Activated CD4-positive, alpha-beta T cell treated with anti-CD3 and anti-CD28 coated beads, Interleukin-2, Interleukin-6, amounts not matched to agents 100 ng/mL and 50 ng/mL, durations not matched to agents 16 hours and 8 hours (primary cell): ENCODE measurements at regions not wholly inside any gene's neighbourhood (a gene's known extent, or its start where the extent isn't known, plus 50 kb on each side); places are given as distances from the start of the nearest gene placed in this dataset.
"Not testable (repeated sequence)": the region's sequence is repeated elsewhere in the genome, so short reads cannot be mapped to it uniquely, and the experiment has no call there.

Experiments
- DNase-seq: peaks from one replicate; pipeline ENCODE4 v3.0.0-alpha.2; 2020

GRCh38 chr18:43887491-43887890, 610.2 kb upstream of the SYT4 start:
- no peak for DNase-seq

GRCh38 chr18:43888598-43888997, 611.3 kb upstream of the SYT4 start:
- DNase-seq: no peak

GRCh38 chr18:43893001-43893637, 615.8 kb upstream of the SYT4 start:
- no peak for DNase-seq

GRCh38 chr18:43904209-43904837, 627.0 kb upstream of the SYT4 start:
- DNase-seq: no peak

GRCh38 chr18:43914018-43914417, 636.7 kb upstream of the SYT4 start:
- no peak for DNase-seq

- no peak for DNase-seq
Observed at GRCh38 chr18:43916984-43917383, 639.7 kb upstream of the SYT4 start.

- no peak for DNase-seq
Observed at GRCh38 chr18:43917520-43917919, 640.2 kb upstream of the SYT4 start.

GRCh38 chr18:43919551-43919950, 642.3 kb upstream of the SYT4 start:
- no peak for DNase-seq

- no peak for DNase-seq
Observed at GRCh38 chr18:43931439-43931838, 654.1 kb upstream of the SYT4 start.

- DNase-seq: no peak
Observed at GRCh38 chr18:43932140-43932539, 654.9 kb upstream of the SYT4 start.

GRCh38 chr18:43933177-43933576, 655.9 kb upstream of the SYT4 start:
- DNase-seq: no peak

- no peak for DNase-seq
Observed at GRCh38 chr18:43934322-43934721, 657.0 kb upstream of the SYT4 start.

GRCh38 chr18:43934781-43935471, 657.6 kb upstream of the SYT4 start:
- no peak for DNase-seq

GRCh38 chr18:43936176-43936575, 658.9 kb upstream of the SYT4 start:
- DNase-seq: no peak

GRCh38 chr18:43949291-43949690, 672.0 kb upstream of the SYT4 start:
- no peak for DNase-seq

GRCh38 chr18:43950062-43950461, 672.8 kb upstream of the SYT4 start:
- no peak for DNase-seq

- no peak for DNase-seq
Observed at GRCh38 chr18:43952398-43952797, 675.1 kb upstream of the SYT4 start.

GRCh38 chr18:43961722-43962121, 684.4 kb upstream of the SYT4 start:
- DNase-seq: no peak

- no peak for DNase-seq
Observed at GRCh38 chr18:43964666-43965065, 687.4 kb upstream of the SYT4 start.

- no peak for DNase-seq
Observed at GRCh38 chr18:43965691-43966090, 688.4 kb upstream of the SYT4 start.

GRCh38 chr18:43970656-43971055, 693.4 kb upstream of the SYT4 start:
- no peak for DNase-seq

GRCh38 chr18:43978174-43978573, 700.9 kb upstream of the SYT4 start:
- DNase-seq: no peak

- no peak for DNase-seq
Observed at GRCh38 chr18:43982582-43982981, 698.1 kb upstream of the SETBP1 start.

- DNase-seq: not testable (repeated sequence)
Observed at GRCh38 chr18:43987061-43987460, 693.6 kb upstream of the SETBP1 start.
